ENCODE measurements at regions not wholly inside any gene's neighbourhood (a gene's known extent, or its start where the extent isn't known, plus 50 kb on each side); places are given as distances from the start of the nearest gene placed in this dataset.

DNA sequence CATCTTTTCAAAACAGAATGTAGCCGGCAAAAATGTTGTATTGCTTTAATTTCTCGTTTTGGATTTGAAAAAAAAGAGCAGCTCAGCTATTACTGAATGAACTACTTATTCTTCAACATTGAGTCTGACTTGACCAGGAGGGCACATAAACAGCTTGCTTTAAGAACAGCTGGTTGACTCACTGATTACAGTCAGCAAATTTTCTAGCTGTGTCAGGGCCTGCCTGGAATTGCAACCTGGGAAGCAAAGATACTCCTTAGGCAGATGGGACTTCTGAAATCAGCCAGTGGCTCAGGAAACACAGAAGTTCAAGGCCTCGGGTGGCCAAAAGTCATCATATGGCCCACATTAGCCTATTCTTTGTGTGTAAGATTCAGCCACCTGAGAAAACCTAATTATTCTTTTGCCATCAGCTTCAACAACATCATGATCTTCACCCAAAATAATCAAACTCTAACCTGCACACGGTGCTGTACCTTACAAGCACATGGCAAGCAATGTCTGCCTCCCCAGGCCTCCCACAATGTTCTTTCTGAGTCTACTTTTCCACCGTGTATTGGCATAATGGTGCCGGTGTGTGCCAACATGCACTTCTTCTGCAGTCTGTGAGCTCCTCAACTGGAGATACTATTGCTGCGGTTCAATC is 307.2 kb downstream of the HHIPL2 start:
- Histone ChIP-seq H2AFZ (ENCODE audit: low read depth, low read length) (no peak overlapping the region), H3K4me1 (ENCODE audit: low read length) (no peaks in the 10 kb centered on the region), H3K36me3 (replicated peaks; ENCODE audit: low read depth, low read length) (no peaks in the 10 kb centered on the region), H3K27me3 (ENCODE audit: low read depth, low read length) (peaks cover 3% of the 10 kb centered on the region; the same call in 1 of the 2 replicates), H3K9me3 (ENCODE audit: insufficient read depth, low read length) (no peaks in the 10 kb centered on the region), H3K4me2 (ENCODE audit: low read length) (no peak overlapping the region), H3K9ac (ENCODE audit: low read length) (no peak overlapping the region), H3K4me3 (ENCODE audit: low read length) (no peak overlapping the region), H3K79me2 (ENCODE audit: low read length) (no peaks in the 10 kb centered on the region), H3K27ac (ENCODE audit: low read length) (no peak overlapping the region), H4K20me1 (ENCODE audit: insufficient read depth, low read length) (no peaks in the 10 kb centered on the region)
- TF ChIP-seq EZH2phosphoT487 (IDR thresholded peaks at IDR 0.05; ENCODE audit: low read depth) (no peak), CTCF (IDR thresholded peaks at IDR 0.05; ENCODE audit: low read depth, low read length) (no peak)

DNA sequence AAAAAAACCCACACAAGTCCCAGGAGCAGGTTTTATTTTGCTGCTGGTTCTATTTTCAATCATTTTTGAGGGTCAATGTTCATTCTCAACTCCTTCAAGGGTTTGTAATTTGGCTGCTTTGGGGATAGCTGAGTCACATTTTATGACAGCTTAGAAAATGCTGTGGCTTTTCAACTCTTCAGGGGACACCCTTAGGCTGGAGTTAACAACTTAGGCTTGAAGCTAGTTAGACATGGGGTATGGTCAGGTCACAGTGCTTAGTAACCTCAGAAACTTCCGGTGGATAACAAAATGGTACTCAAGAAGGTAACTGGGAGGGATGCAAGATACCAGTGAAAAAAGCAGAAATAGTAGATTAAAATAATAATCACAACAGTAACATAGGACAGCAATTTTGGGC is 308.8 kb downstream of the HHIPL2 start:
- Histone ChIP-seq H3K9me3 (ENCODE audit: insufficient read depth, low read length) (no peaks in the 10 kb centered on the region), H2AFZ (ENCODE audit: low read depth, low read length) (no peak overlapping the region), H3K4me2 (ENCODE audit: low read length) (no peak overlapping the region), H3K4me3 (ENCODE audit: low read length) (no peak overlapping the region), H3K79me2 (ENCODE audit: low read length) (no peaks in the 10 kb centered on the region), H3K9ac (ENCODE audit: low read length) (no peak overlapping the region), H3K36me3 (replicated peaks; ENCODE audit: low read depth, low read length) (no peaks in the 10 kb centered on the region), H3K4me1 (ENCODE audit: low read length) (no peaks in the 10 kb centered on the region), H3K27ac (ENCODE audit: low read length) (no peak overlapping the region), H4K20me1 (ENCODE audit: insufficient read depth, low read length) (no peaks in the 10 kb centered on the region), H3K27me3 (ENCODE audit: low read depth, low read length) (peaks cover 6% of the 10 kb centered on the region)
- no peak for TF ChIP-seq CTCF (IDR thresholded peaks at IDR 0.05; ENCODE audit: low read depth, low read length)

DNA sequence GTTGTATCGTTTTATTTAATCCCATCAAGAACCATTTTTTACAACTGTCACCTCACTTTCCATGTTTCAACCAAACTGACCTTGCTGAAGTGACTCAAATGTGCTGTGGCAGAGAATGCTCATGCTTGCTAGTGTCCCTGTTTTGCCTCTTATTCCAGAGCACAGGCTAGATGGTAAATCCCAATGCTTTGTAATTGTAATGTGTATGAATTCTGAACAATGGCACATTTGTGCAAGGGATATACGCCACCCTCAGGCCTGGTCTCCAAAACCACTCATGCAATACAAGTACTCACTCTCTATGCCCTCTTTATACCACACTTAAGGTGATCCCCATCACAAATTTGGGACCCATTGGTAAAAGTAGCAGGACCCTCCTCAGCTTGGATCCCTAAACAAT is 313.6 kb downstream of the HHIPL2 start:
- H3K9me3 ChIP-seq (ENCODE audit: insufficient read depth, low read length), result no peaks in the 10 kb centered on the region
- no peaks in the 10 kb centered on the region for H4K20me1 ChIP-seq (ENCODE audit: insufficient read depth, low read length)
- no peaks in the 10 kb centered on the region for H3K36me3 ChIP-seq (replicated peaks; ENCODE audit: low read depth, low read length)
- no peak overlapping the region for H2AFZ ChIP-seq (ENCODE audit: low read depth, low read length)
- TF ChIP-seq CTCF (IDR thresholded peaks at IDR 0.05; ENCODE audit: low read depth, low read length), result no peak
- no peak for TF ChIP-seq EZH2phosphoT487 (IDR thresholded peaks at IDR 0.05; ENCODE audit: low read depth)
- peaks cover 17% of the 10 kb centered on the region for H3K27me3 ChIP-seq (ENCODE audit: low read depth, low read length)
- no peaks in the 10 kb centered on the region for H3K79me2 ChIP-seq (ENCODE audit: low read length)
- H3K9ac ChIP-seq (ENCODE audit: low read length), result no peak overlapping the region
- H3K4me2 ChIP-seq (ENCODE audit: low read length), result no peak overlapping the region
- no peak overlapping the region for H3K27ac ChIP-seq (ENCODE audit: low read length)
- H3K4me1 ChIP-seq (ENCODE audit: low read length), result no peaks in the 10 kb centered on the region
- H3K4me3 ChIP-seq (ENCODE audit: low read length), result no peak overlapping the region

GRCh38 chr1:222233444-222234158 is 314.3 kb downstream of the HHIPL2 start:
- Histone ChIP-seq H3K9me3 (ENCODE audit: insufficient read depth, low read length) (no peaks in the 10 kb centered on the region), H3K4me1 (ENCODE audit: low read length) (no peaks in the 10 kb centered on the region), H3K79me2 (ENCODE audit: low read length) (no peaks in the 10 kb centered on the region), H2AFZ (ENCODE audit: low read depth, low read length) (no peak overlapping the region), H3K36me3 (replicated peaks; ENCODE audit: low read depth, low read length) (no peaks in the 10 kb centered on the region), H4K20me1 (ENCODE audit: insufficient read depth, low read length) (no peaks in the 10 kb centered on the region), H3K9ac (ENCODE audit: low read length) (no peak overlapping the region), H3K27me3 (ENCODE audit: low read depth, low read length) (peaks cover 17% of the 10 kb centered on the region), H3K4me3 (ENCODE audit: low read length) (no peak overlapping the region), H3K4me2 (ENCODE audit: low read length) (no peak overlapping the region), H3K27ac (ENCODE audit: low read length) (no peak overlapping the region)
- TF ChIP-seq CTCF (IDR thresholded peaks at IDR 0.05; ENCODE audit: low read depth, low read length) (no peak), EZH2phosphoT487 (IDR thresholded peaks at IDR 0.05; ENCODE audit: low read depth) (no peak)
